GM13977 (cell line): ENCODE measurements at regions not wholly inside any gene's neighbourhood (a gene's known extent, or its start where the extent isn't known, plus 50 kb on each side); places are given as distances from the start of the nearest gene placed in this dataset.

ENCODE experiments used
- DNase-seq: peaks from one replicate; pipeline ENCODE4 v3.0.0; 2012; ENCODE audit warnings: low spot score
- in situ Hi-C: fragments of 300-500 bp; cut with MboI; formaldehyde crosslinking; loops from one replicate; pipeline ENCODE4 v1.12.0; 2022; ENCODE audit warnings: low sequenced_read_pairs, low pct_unique_long_range_greater_than_20kb, mixed read lengths, inconsistent platforms; ENCODE audit not compliant: unreplicated experiment
- TF ChIP-seq, protein P1 (sequence below): IDR thresholded peaks from 2 replicates; pipeline ENCODE4 v1.5.1; 2012; ENCODE audit warnings: mild to moderate bottlenecking, control low read depth; ENCODE audit not compliant: insufficient read depth; ENCODE audit errors: extremely low read depth, missing control alignments

GRCh38 chr2:204191574-204191973 lies 255.0 kb downstream of the ICOS start:
- in situ Hi-C loops: no loop called here

GRCh38 chr2:204195498-204195897 lies 258.9 kb downstream of the ICOS start:
- TF ChIP-seq, protein P1, sequence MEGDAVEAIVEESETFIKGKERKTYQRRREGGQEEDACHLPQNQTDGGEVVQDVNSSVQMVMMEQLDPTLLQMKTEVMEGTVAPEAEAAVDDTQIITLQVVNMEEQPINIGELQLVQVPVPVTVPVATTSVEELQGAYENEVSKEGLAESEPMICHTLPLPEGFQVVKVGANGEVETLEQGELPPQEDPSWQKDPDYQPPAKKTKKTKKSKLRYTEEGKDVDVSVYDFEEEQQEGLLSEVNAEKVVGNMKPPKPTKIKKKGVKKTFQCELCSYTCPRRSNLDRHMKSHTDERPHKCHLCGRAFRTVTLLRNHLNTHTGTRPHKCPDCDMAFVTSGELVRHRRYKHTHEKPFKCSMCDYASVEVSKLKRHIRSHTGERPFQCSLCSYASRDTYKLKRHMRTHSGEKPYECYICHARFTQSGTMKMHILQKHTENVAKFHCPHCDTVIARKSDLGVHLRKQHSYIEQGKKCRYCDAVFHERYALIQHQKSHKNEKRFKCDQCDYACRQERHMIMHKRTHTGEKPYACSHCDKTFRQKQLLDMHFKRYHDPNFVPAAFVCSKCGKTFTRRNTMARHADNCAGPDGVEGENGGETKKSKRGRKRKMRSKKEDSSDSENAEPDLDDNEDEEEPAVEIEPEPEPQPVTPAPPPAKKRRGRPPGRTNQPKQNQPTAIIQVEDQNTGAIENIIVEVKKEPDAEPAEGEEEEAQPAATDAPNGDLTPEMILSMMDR: no peak
- in situ Hi-C loops: no loop called here
- no peak for DNase-seq

More at GRCh38 chr2:204191574-204191973, 255.0 kb downstream of the ICOS start:
- DNase-seq: no peak
- TF ChIP-seq, protein P1: no peak

DNA sequence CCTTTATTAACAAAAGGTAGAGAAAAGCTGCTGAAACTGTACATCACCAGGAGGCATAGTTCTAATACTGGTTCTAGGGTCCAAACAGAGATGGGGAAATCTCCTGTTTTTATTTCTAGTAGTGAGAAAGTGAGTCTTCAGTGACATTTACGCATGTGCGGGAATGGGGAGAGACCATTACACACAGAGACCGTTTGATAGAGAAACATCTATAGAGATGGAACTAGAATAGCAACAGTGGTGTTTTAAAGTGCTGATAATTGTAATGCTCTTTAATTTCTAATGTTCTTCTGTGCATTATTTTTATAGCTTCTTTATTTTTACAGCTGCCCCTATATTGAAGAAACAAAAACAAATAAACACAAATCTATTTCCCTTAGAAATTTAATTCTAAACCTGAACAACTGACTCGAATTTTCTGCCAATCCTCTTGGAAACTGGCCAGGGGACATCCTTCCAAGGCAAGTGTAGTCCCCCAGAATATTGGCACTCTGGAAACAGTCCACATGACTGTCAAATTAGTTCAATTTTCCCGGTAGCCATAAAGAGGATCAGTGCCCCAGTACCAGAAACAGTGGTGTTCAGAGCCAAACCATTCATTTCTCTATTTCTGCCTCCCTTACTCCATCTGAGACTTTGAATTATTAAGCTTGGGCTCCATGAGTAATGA lies 260.9 kb downstream of the ICOS start:
- TF ChIP-seq, protein P1: no peak
- in situ Hi-C loops: no loop called here
- no peak for DNase-seq

DNA sequence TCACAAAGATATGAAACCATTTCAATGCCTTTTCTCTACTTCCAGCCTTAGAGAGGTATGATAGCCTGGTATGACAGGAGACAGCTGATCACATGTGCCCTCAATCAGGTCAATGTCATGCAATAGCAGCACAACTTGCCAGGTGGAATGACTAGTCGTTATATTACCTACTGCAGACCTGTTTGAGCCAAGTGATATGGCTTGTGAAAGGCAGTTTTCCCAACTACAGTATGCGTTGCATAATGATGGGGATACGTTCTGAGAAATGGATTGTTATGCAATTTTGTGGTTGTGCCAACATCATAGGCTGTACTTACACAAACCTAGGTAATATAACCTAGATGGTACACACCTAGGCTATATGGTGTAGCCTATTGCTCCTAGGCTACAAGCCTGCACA lies 262.8 kb downstream of the ICOS start:
- no peak for DNase-seq
- TF ChIP-seq, protein P1: no peak
- in situ Hi-C loops: no loop called here

- no peak for DNase-seq
- TF ChIP-seq, protein P1: no peak
- in situ Hi-C loops: no loop called here
These were observed 264.9 kb downstream of the ICOS start for GRCh38 chr2:204201507-204201906.

DNA sequence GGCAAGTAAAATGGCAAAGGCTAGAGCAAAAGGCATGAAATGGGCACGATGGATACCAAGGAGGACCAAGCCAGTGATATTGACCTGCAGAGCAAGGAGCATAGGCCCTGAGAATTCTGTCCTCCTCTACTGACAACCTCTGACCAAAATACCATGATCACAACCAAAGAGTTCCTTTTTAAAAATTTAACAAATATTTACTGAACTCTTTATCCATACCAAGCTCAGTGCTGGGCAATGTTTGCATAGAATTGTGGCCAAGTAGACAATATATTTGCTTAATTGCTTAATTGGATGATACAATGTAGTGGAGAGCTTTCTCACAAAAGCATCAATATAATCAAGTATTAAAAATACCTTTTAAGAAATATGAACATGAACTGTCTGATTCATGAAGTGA lies 265.7 kb downstream of the ICOS start:
- DNase-seq: no peak
- TF ChIP-seq, protein P1: no peak
- in situ Hi-C loops: no loop called here
